IMR-90 (cell line): ENCODE measurements at regions not wholly inside any gene's neighbourhood (a gene's known extent, or its start where the extent isn't known, plus 50 kb on each side); places are given as distances from the start of the nearest gene placed in this dataset.
"Not testable (repeated sequence)": the region's sequence is repeated elsewhere in the genome, so short reads cannot be mapped to it uniquely, and the experiment has no call there.

Experiments used
- ATAC-seq: fragments of 200-7000 bp; cut with Tn5 transposase; 2 replicates; pipeline ENCODE4 v1.9.1; 2020; ENCODE audit warnings: low read depth, mild to moderate bottlenecking, moderate library complexity
- BruUV-seq: library from RNA; stranded (reverse); fragments of 400-500 nt; replicated peaks from 2 replicates; lab custom pipeline; 2021; lab: Mats Ljungman, UMichigan
- CTCF ChIA-PET: fragments of 300-600 bp; formaldehyde crosslinking; extraction: SDS; loops from one replicate; lab custom pipeline; 2021; ENCODE audit warnings: antibody characterized with exemption; lab: Yijun Ruan, JAX
- POLR2A ChIA-PET: fragments of 300-600 bp; sonication (Branson Sonifier 250); formaldehyde crosslinking; loops from one replicate; lab custom pipeline; 2022; ENCODE audit warnings: antibody characterized with exemption; ENCODE audit not compliant: unreplicated experiment; lab: Charles Lee
- DNase-seq: peaks from one replicate; pipeline ENCODE4 v3.0.0; 2013
- H2AFZ ChIP-seq: replicated peaks from 2 replicates; pipeline ENCODE3; 2013; ENCODE audit warnings: low read length, mild to moderate bottlenecking; ENCODE audit not compliant: poor library complexity
- H2AK5ac ChIP-seq: 2 replicates; pipeline ENCODE4 v1.6.1; 2013; ENCODE audit warnings: low read depth, low read length, inconsistent platforms
- H2AK9ac ChIP-seq: replicated peaks from 2 replicates; pipeline ENCODE3; 2013; ENCODE audit warnings: mild to moderate bottlenecking, low read depth, low read length, moderate library complexity; ENCODE audit not compliant: poor library complexity
- H2BK120ac ChIP-seq: 2 replicates; pipeline ENCODE4 v1.6.1; 2013; ENCODE audit warnings: low read depth, low read length, inconsistent platforms
- H2BK15ac ChIP-seq: 3 replicates; pipeline ENCODE4 v1.6.1; 2013; ENCODE audit warnings: low read depth, low read length, inconsistent platforms
- H2BK20ac ChIP-seq: 2 replicates; pipeline ENCODE4 v1.6.1; 2013; ENCODE audit warnings: low read depth, mild to moderate bottlenecking, inconsistent platforms, low read length, moderate library complexity
- H2BK5ac ChIP-seq: 2 replicates; pipeline ENCODE4 v1.6.1; 2013; ENCODE audit warnings: mild to moderate bottlenecking, low read depth, low read length, inconsistent platforms; ENCODE audit not compliant: poor library complexity, severe bottlenecking
- H3K14ac ChIP-seq: replicated peaks from 2 replicates; pipeline ENCODE4 v1.6.1; 2013; ENCODE audit warnings: low read depth, low read length, inconsistent platforms
- H3K18ac ChIP-seq: 2 replicates; pipeline ENCODE4 v1.6.1; 2013; ENCODE audit warnings: low read depth, low read length, control low read depth
- H3K23ac ChIP-seq: 2 replicates; pipeline ENCODE4 v1.6.1; 2013; ENCODE audit warnings: low read depth, low read length, inconsistent platforms
- H3K27ac ChIP-seq: 2 replicates; pipeline ENCODE4 v1.5.1; 2013; ENCODE audit warnings: mild to moderate bottlenecking, control low read depth, low read length; ENCODE audit not compliant: insufficient read depth
- H3K27me3 ChIP-seq: 2 replicates; pipeline ENCODE4 v1.6.1; 2013; ENCODE audit warnings: low read length; ENCODE audit not compliant: control insufficient read depth, insufficient read depth
- H3K36me3 ChIP-seq: 2 replicates; pipeline ENCODE4 v1.6.1; 2013; ENCODE audit warnings: low read length, mixed read lengths; ENCODE audit not compliant: control insufficient read depth, insufficient read depth
- H3K4ac ChIP-seq: 2 replicates; pipeline ENCODE4 v1.6.1; 2013; ENCODE audit warnings: low read depth, low read length, inconsistent platforms
- H3K4me1 ChIP-seq: 2 replicates; pipeline ENCODE4 v1.6.1; 2013; ENCODE audit warnings: low read length, mixed read lengths; ENCODE audit not compliant: control insufficient read depth, insufficient read depth
- H3K4me2 ChIP-seq: 2 replicates; pipeline ENCODE4 v1.6.1; 2013; ENCODE audit warnings: low read depth, mild to moderate bottlenecking, control low read depth, low read length, moderate library complexity
- H3K4me3 ChIP-seq: 2 replicates; pipeline ENCODE4 v1.5.1; 2013; ENCODE audit warnings: low read depth, mild to moderate bottlenecking, control low read depth, low read length, moderate library complexity; ENCODE audit not compliant: insufficient read depth
- H3K56ac ChIP-seq: 2 replicates; pipeline ENCODE4 v1.6.1; 2013; ENCODE audit warnings: low read length, inconsistent platforms; ENCODE audit not compliant: insufficient read depth; ENCODE audit errors: extremely low read depth
- H3K79me1 ChIP-seq, 2 experiments: 2 replicates each; pipeline ENCODE4 v1.6.1; 2013; ENCODE audit warnings: low read length in 2 of 2, inconsistent platforms in 1 of 2, low read depth in 1 of 2
- H3K9ac ChIP-seq: 2 replicates; pipeline ENCODE4 v1.6.1; 2013; ENCODE audit warnings: low read depth, low read length, control low read depth
- H3K9me1 ChIP-seq: 2 replicates; pipeline ENCODE4 v1.6.1; 2013; ENCODE audit warnings: low read length, inconsistent platforms; ENCODE audit not compliant: insufficient read depth
- H3K9me3 ChIP-seq: 2 replicates; pipeline ENCODE4 v1.6.1; 2013; ENCODE audit warnings: low read length; ENCODE audit not compliant: control insufficient read depth, insufficient read depth
- H4K20me1 ChIP-seq: 2 replicates; pipeline ENCODE4 v1.6.1; 2013; ENCODE audit warnings: low read length, inconsistent platforms; ENCODE audit not compliant: insufficient read depth
- H4K5ac ChIP-seq: 2 replicates; pipeline ENCODE4 v1.6.1; 2013; ENCODE audit warnings: mild to moderate bottlenecking, low read depth, low read length, control low read depth
- H4K8ac ChIP-seq, 2 experiments: 2 replicates each; pipeline ENCODE4 v1.6.1; 2013; ENCODE audit warnings: low read depth in 2 of 2, low read length in 2 of 2, control low read depth in 1 of 2, inconsistent platforms in 1 of 2
- H4K91ac ChIP-seq: 2 replicates; pipeline ENCODE4 v1.6.1; 2013; ENCODE audit warnings: low read depth, low read length, inconsistent platforms; ENCODE audit not compliant: insufficient read depth
- WGBS, 2 experiments: methylation state at CpG; one replicate each; pipeline versions ENCODE4 v1.1.5 to v1.1.7; 2013; ENCODE audit warnings: missing lambda C conversion rate in 2 of 2; ENCODE audit not compliant: insufficient read length in 1 of 2; ENCODE audit errors: extremely low coverage in 2 of 2; 5-methylcytosine and 5-hydroxymethylcytosine counted together
- dilution Hi-C: fragments of 300-500 bp; cut with HindIII; formaldehyde crosslinking; loops from one replicate; pipeline ENCODE4 v1.14.3; 2018; ENCODE audit warnings: low sequenced_read_pairs; ENCODE audit not compliant: unreplicated experiment
- in situ Hi-C: fragments of 300-500 bp; cut with MboI; formaldehyde crosslinking; loops from 3 replicates; pipeline ENCODE4 v1.14.3; 2019; ENCODE audit warnings: low sequenced_read_pairs, inconsistent platforms, mixed read lengths
- intact Hi-C: fragments of 100-400 bp; cut with micrococcal nuclease; formaldehyde crosslinking; loops from 2 replicates; pipeline ENCODE4 v1.10.0; 2022

- H4K20me1 ChIP-seq, H3K9ac ChIP-seq, POLR2A ChIA-PET, H2BK5ac ChIP-seq, H3K56ac ChIP-seq, H3K27me3 ChIP-seq, CTCF ChIA-PET, H3K9me1 ChIP-seq, dilution Hi-C loops, H2BK120ac ChIP-seq, ATAC-seq, H2BK20ac ChIP-seq, H3K9me3 ChIP-seq, H3K36me3 ChIP-seq, DNase-seq, H3K4ac ChIP-seq, H2AK9ac ChIP-seq, H2BK15ac ChIP-seq, H3K4me1 ChIP-seq, H2AFZ ChIP-seq, H4K8ac ChIP-seq, H3K23ac ChIP-seq, intact Hi-C loops, H4K5ac ChIP-seq, in situ Hi-C loops, H3K14ac ChIP-seq, H3K4me2 ChIP-seq, BruUV-seq, H3K18ac ChIP-seq, H2AK5ac ChIP-seq, H3K79me1 ChIP-seq, H4K91ac ChIP-seq, H3K4me3 ChIP-seq, H3K27ac ChIP-seq: not testable (repeated sequence)
- no CpG with 5 or more reads among the region's 7 CpGs for WGBS, 2 experiments
Measured at GRCh38 chr18:11479031-11479430, 130.4 kb upstream of the SLC35G4 start.
